ENCODE measurements at regions not wholly inside any gene's neighbourhood (a gene's known extent, or its start where the extent isn't known, plus 50 kb on each side); places are given as distances from the start of the nearest gene placed in this dataset.

DNA sequence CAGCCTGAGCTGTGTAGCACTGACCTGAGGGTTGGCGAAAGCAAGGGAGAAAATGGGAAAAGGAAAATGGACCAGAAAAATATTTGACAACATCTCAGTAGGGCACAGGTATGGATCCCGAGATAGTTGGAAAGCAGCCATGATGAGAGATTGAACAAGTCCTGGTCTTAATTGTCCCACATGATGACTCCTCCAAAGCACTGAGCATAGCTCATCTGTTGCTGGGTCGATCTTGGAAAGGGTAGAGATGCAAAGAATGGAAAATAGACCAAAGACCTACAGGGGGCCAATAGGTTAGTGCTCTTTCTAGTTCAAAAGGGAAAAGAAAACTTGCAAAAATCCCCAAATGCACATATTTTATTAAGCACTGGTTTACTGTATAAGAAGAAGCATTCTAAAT lies 251.9 kb downstream of the SEC23A start:
- Histone ChIP-seq H3K27ac (ENCODE audit: low read length) (no peak overlapping the region), H3K27me3 (ENCODE audit: control insufficient read depth, insufficient read depth, low read length) (no peaks in the 10 kb centered on the region), H3K36me3 (ENCODE audit: control insufficient read depth, insufficient read depth, low read length) (no peaks in the 10 kb centered on the region), H3K4me3 (ENCODE audit: low read length) (no peak overlapping the region), H3K9me3 (replicated peaks; ENCODE audit: control insufficient read depth, low read depth, low read length) (no peaks in the 10 kb centered on the region), H3K4me1 (ENCODE audit: control insufficient read depth, insufficient read depth, low read length) (no peaks in the 10 kb centered on the region)
- 93% methylated on average over 2 of the region's 3 CpGs for WGBS (ENCODE audit: insufficient coverage)
- DNase-seq: no peak

DNA sequence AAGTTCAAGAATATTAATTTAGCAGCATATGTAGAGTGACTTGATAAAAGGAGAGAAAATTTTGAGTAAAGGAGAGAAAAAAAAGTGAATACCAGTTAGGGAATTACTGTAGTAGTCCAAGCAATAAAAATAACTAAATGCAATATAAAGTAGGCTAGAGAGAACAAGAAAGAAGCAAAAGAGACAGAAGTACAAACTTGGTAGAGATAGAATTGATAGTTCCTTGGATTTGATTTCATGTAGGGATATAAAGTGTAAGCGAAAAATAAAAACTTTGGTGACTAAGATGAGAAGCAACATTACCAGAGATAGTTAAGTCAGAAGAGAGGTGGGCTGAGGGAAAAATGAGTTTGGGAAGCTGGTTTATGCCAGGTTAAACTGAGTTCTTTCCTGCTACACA lies 252.4 kb downstream of the SEC23A start:
- no peak overlapping the region for H3K4me3 ChIP-seq (ENCODE audit: low read length)
- no peak for DNase-seq
- H3K27ac ChIP-seq (ENCODE audit: low read length): no peak overlapping the region
- H3K36me3 ChIP-seq (ENCODE audit: control insufficient read depth, insufficient read depth, low read length): no peaks in the 10 kb centered on the region
- no peaks in the 10 kb centered on the region for H3K9me3 ChIP-seq (replicated peaks; ENCODE audit: control insufficient read depth, low read depth, low read length)
- WGBS (ENCODE audit: insufficient coverage): 100% methylated on average over 1 of the region's 1 CpG
- no peaks in the 10 kb centered on the region for H3K4me1 ChIP-seq (ENCODE audit: control insufficient read depth, insufficient read depth, low read length)
- H3K27me3 ChIP-seq (ENCODE audit: control insufficient read depth, insufficient read depth, low read length): no peaks in the 10 kb centered on the region

DNA sequence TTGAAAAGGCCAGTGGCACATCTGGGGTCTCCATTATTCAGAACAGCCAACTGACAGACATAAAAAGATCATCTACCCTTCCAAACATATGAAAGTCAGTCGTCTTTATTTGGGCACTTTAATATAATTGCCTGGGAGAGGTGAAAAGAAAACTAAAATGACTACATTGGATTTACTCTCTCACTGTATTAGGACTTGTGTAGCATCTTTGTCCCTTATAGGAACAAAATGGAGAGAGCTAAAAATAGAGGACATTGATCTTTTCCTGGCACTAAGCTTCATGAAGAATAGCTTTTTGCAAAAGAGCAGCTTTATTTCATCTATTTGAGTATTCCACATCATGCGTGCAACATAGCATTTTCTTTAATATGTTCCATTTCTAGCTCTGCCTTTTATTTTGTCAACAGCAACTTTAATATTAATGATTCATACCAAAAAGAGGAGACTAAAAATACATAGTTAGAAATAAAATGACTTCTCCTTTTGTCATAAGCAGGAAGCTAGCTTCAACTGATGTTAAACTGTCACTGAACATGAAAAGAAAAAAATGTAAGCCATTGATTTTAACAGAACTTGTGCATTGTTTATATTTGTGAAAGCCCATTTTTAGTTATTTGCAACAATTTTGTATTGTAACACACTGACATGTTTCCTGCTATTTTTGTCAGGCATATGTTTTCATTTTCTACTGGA lies 254.6 kb downstream of the SEC23A start:
- Histone ChIP-seq H3K27me3 (ENCODE audit: control insufficient read depth, insufficient read depth, low read length) (no peaks in the 10 kb centered on the region), H3K27ac (ENCODE audit: low read length) (no peak overlapping the region), H3K36me3 (ENCODE audit: control insufficient read depth, insufficient read depth, low read length) (no peaks in the 10 kb centered on the region), H3K4me3 (ENCODE audit: low read length) (no peak overlapping the region), H3K9me3 (replicated peaks; ENCODE audit: control insufficient read depth, low read depth, low read length) (no peaks in the 10 kb centered on the region), H3K4me1 (ENCODE audit: control insufficient read depth, insufficient read depth, low read length) (no peaks in the 10 kb centered on the region)
- WGBS (ENCODE audit: insufficient coverage): no CpG with 5 or more reads among the region's 2 CpGs
- no peak for DNase-seq

DNA sequence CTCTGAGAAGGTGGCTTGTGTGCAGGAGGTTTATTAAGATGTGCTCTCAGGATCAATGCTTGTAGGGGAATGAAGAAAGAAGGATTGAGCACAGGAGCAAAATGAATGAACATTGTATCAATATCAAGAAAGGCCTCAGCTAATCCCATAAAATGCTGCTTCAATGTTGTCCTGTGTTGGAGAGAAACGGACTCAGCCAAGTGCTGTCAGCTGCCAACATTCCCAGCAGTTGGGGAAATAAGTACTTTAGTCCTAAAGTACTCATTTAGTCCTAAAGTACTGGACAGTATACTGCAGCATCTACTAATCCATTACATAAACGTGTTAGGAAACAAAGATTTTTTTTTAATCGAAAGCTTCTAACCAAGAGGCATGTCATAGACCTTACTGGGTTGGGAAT lies 255.9 kb downstream of the SEC23A start:
- H3K9me3 ChIP-seq (replicated peaks; ENCODE audit: control insufficient read depth, low read depth, low read length): no peaks in the 10 kb centered on the region
- no CpG with 5 or more reads among the region's 3 CpGs for WGBS (ENCODE audit: insufficient coverage)

DNA sequence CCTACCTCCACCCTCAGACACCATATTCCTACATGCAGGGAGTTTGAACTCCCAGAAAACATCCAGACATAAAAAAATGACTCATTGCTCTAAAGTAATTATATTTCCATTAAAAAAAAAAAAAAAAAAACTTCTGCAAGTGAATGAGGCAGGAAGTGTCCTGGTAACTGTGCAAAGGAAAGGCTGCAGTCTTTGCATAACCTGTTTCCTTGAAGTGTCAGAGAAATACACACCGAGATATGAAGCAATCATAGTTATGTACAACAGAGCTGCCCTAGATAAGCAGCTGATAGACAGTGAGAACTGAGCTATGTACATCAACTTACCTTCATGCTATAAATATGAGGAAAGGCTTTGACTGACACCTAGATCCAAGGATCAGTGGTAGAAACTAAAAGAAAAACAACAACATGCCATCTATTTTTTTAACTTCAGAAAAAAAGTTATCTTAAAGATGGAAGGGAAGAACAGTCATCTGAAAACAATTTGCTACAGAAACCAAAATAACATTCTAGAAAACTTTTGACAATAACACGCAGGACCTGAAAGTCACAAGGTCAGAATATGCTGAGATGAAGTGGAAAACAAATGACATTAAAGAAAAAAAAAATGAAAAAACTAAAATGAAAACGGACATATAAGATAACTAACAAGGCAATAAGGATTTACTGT lies 263.2 kb downstream of the SEC23A start:
- DNase-seq: no peak
- no CpG with 5 or more reads among the region's 3 CpGs for WGBS (ENCODE audit: insufficient coverage)
- Histone ChIP-seq H3K27me3 (ENCODE audit: control insufficient read depth, insufficient read depth, low read length) (no peaks in the 10 kb centered on the region), H3K4me3 (ENCODE audit: low read length) (no peak overlapping the region), H3K4me1 (ENCODE audit: control insufficient read depth, insufficient read depth, low read length) (no peaks in the 10 kb centered on the region), H3K9me3 (replicated peaks; ENCODE audit: control insufficient read depth, low read depth, low read length) (no peaks in the 10 kb centered on the region), H3K36me3 (ENCODE audit: control insufficient read depth, insufficient read depth, low read length) (no peaks in the 10 kb centered on the region), H3K27ac (ENCODE audit: low read length) (no peak overlapping the region)

More for the DNA sequence above, 255.9 kb downstream of the SEC23A start:
- Histone ChIP-seq H3K27me3 (ENCODE audit: control insufficient read depth, insufficient read depth, low read length) (no peaks in the 10 kb centered on the region), H3K36me3 (ENCODE audit: control insufficient read depth, insufficient read depth, low read length) (no peaks in the 10 kb centered on the region), H3K27ac (ENCODE audit: low read length) (no peak overlapping the region), H3K4me3 (ENCODE audit: low read length) (no peak overlapping the region), H3K4me1 (ENCODE audit: control insufficient read depth, insufficient read depth, low read length) (no peaks in the 10 kb centered on the region)
- peak; percentile 20 for DNase-seq

DNA sequence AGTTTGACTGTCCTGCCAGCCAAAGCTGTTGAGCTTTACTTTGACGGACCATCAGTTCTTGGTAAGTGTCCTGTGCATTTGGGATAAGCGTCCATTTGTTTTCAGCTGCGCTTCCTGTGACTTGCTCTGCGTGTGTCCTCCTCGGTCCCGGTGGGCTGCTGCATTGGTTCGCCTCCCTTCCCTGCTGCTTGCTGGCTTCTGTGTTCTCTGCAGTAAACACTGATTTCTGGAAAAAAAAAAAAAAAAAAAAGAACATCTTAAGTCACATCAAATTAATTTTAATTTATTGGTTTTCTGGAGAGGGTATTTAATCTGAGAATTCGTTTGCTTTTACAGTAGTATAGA lies 264.1 kb downstream of the SEC23A start:
- Histone ChIP-seq H3K9me3 (replicated peaks; ENCODE audit: control insufficient read depth, low read depth, low read length) (no peaks in the 10 kb centered on the region), H3K36me3 (ENCODE audit: control insufficient read depth, insufficient read depth, low read length) (no peaks in the 10 kb centered on the region), H3K27me3 (ENCODE audit: control insufficient read depth, insufficient read depth, low read length) (no peaks in the 10 kb centered on the region), H3K4me3 (ENCODE audit: low read length) (no peak overlapping the region), H3K27ac (ENCODE audit: low read length) (no peak overlapping the region), H3K4me1 (ENCODE audit: control insufficient read depth, insufficient read depth, low read length) (no peaks in the 10 kb centered on the region)
- no peak for DNase-seq
- 70% methylated on average over 4 of the region's 8 CpGs for WGBS (ENCODE audit: insufficient coverage)

DNA sequence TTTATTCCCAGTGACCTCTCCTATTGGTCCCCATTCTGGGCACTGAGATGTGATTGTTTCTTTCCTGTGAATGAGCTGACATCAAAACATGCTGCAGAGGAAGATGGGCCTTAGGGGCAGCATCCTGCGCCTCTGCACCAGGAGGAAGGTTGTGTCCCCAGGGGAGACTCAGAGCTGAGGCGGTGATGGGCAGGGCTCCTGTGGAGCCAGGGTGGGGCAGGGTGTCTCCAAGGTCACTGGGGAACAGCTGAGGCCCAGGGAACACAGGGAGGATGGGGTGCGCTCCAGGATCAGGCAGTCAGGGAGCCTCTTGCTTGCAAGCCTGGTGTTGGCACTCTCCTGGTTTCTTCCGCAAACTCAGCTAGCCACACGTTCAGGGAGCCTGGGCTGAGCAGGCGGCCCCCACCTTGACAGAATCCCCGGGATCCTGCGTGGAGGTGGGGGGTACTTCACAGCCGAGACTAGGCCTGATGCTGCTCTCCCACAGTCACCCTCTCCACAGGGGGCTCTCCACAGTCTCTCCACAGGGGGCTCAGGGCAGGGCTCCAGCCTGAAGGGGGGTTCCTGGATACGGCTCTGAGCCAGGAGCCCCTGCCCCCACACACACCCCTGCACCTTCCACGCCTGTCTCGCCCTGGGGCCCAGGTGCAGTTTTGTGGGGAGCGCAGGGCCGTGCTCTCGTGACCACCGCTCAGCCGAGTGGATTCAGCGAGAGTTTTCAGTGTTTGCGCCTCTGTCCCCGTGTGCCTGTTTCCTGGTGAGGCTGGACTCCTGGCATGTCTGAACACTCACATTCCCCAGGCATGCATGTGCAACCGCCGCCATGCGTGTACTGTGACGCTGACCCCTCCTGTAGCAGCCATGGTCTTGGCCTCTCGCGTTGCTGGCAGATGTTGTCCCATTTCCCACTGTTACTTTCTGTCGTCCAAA lies 264.7 kb downstream of the SEC23A start:
- H3K27ac ChIP-seq (ENCODE audit: low read length): no peak overlapping the region
- no peak for DNase-seq
- H3K9me3 ChIP-seq (replicated peaks; ENCODE audit: control insufficient read depth, low read depth, low read length): no peaks in the 10 kb centered on the region
- H3K4me1 ChIP-seq (ENCODE audit: control insufficient read depth, insufficient read depth, low read length): no peaks in the 10 kb centered on the region
- H3K36me3 ChIP-seq (ENCODE audit: control insufficient read depth, insufficient read depth, low read length): no peaks in the 10 kb centered on the region
- H3K27me3 ChIP-seq (ENCODE audit: control insufficient read depth, insufficient read depth, low read length): no peaks in the 10 kb centered on the region
- WGBS (ENCODE audit: insufficient coverage): 78% methylated on average over 25 of the region's 27 CpGs
- no peak overlapping the region for H3K4me3 ChIP-seq (ENCODE audit: low read length)

DNA sequence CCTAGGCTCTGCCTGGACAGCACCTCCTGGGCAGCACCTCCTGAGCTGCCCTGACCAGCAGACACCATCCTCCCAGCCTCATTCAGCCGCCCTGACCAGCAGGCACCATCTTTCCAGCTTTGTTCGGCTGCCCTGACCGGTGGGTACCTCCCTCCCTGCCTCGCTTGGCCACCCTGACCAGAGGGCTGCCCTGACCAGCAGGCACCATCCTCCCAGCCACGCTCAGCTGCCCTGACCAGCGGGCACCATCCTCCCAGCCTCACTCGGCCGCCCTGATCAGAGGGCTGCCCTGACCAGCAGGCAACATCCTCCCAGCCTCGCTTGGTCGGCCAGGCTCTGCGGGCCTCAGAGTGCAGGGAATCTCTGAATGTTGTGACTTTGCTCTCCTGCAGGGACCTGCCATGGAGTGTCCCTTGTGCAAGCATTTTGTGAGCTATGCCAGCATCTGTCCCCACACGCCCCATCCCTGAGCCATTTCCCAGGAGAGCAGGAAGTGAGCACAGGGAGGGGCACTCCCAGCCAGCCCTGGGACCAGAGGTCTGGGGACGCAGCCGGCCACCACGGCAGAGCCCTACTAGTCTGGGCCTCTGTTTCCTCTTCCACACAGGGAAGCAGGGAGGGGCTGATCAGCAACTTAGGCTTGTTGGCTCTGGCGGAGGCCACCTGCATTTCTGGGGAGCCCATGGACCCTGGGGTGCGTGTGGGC lies 265.5 kb downstream of the SEC23A start:
- H3K27me3 ChIP-seq (ENCODE audit: control insufficient read depth, insufficient read depth, low read length): no peaks in the 10 kb centered on the region
- no peak overlapping the region for H3K4me3 ChIP-seq (ENCODE audit: low read length)
- 87% methylated on average over 17 of the region's 17 CpGs for WGBS (ENCODE audit: insufficient coverage)
- DNase-seq: no peak
- no peaks in the 10 kb centered on the region for H3K4me1 ChIP-seq (ENCODE audit: control insufficient read depth, insufficient read depth, low read length)
- H3K27ac ChIP-seq (ENCODE audit: low read length): no peak overlapping the region
- H3K9me3 ChIP-seq (replicated peaks; ENCODE audit: control insufficient read depth, low read depth, low read length): no peaks in the 10 kb centered on the region
- H3K36me3 ChIP-seq (ENCODE audit: control insufficient read depth, insufficient read depth, low read length): no peaks in the 10 kb centered on the region

DNA sequence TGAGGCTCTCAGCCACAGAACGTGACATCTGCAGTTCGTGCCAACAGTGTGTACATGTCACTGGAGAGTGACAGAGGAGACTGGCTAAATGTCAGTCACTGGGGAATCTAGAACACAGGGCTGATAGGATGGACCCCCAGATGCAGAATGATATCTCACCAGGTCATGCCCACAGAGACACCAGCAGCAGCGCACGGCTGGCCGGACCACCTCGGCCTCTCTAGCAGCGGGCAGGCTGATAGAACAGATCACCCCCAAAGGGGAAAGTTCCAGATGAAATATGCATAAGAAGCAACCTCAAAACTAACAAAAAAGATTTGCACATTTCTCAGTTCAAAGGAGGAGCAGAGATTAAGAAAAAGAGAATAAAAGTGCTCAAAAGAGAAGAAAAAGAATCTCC lies 266.5 kb downstream of the SEC23A start:
- H3K4me3 ChIP-seq (ENCODE audit: low read length): no peak overlapping the region
- 63% methylated on average over 2 of the region's 7 CpGs for WGBS (ENCODE audit: insufficient coverage)
- H3K36me3 ChIP-seq (ENCODE audit: control insufficient read depth, insufficient read depth, low read length): no peaks in the 10 kb centered on the region
- no peaks in the 10 kb centered on the region for H3K4me1 ChIP-seq (ENCODE audit: control insufficient read depth, insufficient read depth, low read length)
- no peaks in the 10 kb centered on the region for H3K27me3 ChIP-seq (ENCODE audit: control insufficient read depth, insufficient read depth, low read length)
- no peaks in the 10 kb centered on the region for H3K9me3 ChIP-seq (replicated peaks; ENCODE audit: control insufficient read depth, low read depth, low read length)
- no peak overlapping the region for H3K27ac ChIP-seq (ENCODE audit: low read length)
- no peak for DNase-seq

DNA sequence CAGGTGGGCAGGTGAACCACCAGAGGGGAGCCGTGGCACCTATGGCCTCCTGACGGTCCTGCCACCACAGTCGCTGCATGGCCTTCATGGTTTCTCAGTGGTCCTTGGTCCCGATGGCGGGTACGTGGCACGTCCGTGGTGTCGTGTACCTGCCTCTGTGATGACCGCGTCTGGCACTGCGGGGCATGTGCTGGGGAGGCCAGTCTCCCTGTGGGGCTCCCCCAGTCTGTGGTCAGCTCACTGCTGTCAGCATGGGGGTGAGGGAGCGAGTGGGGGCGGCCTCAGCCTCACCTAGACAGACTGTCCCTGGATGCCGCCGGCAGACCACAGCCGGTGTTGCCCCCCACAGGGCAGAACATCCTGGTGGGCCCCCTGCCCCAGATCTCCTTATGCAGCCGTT lies 267.2 kb downstream of the SEC23A start:
- Histone ChIP-seq H3K27me3 (ENCODE audit: control insufficient read depth, insufficient read depth, low read length) (no peaks in the 10 kb centered on the region), H3K9me3 (replicated peaks; ENCODE audit: control insufficient read depth, low read depth, low read length) (no peaks in the 10 kb centered on the region), H3K27ac (ENCODE audit: low read length) (no peak overlapping the region), H3K4me1 (ENCODE audit: control insufficient read depth, insufficient read depth, low read length) (no peaks in the 10 kb centered on the region), H3K4me3 (ENCODE audit: low read length) (no peak overlapping the region), H3K36me3 (ENCODE audit: control insufficient read depth, insufficient read depth, low read length) (no peaks in the 10 kb centered on the region)
- DNase-seq: no peak
- 94% methylated on average over 16 of the region's 18 CpGs for WGBS (ENCODE audit: insufficient coverage)
